ENCODE measurements at regions not wholly inside any gene's neighbourhood (a gene's known extent, or its start where the extent isn't known, plus 50 kb on each side); places are given as distances from the start of the nearest gene placed in this dataset.

- no peak for TF ChIP-seq CTCF (IDR thresholded peaks at IDR 0.05)
- TF ChIP-seq POLR2AphosphoS5 (IDR thresholded peaks at IDR 0.05; ENCODE audit: low read depth, low read length), result no peak
- TF ChIP-seq SIN3A (IDR thresholded peaks at IDR 0.05; ENCODE audit: borderline replicate concordance, insufficient read depth, low read depth, low read length), result no peak
- no peak for TF ChIP-seq TCF7L2 (IDR thresholded peaks at IDR 0.05; ENCODE audit: low read depth, low read length)
- TF ChIP-seq REST (IDR thresholded peaks at IDR 0.05; ENCODE audit: insufficient read depth in 1 of 2, low read depth in 2 of 2, low read length in 1 of 2), result no peak
- DNase-seq (ENCODE audit: low read depth, low spot score) (no peak), ATAC-seq (no peak)
- Histone ChIP-seq H3K9me3 (ENCODE audit: control insufficient read depth, insufficient read depth, low read depth, low read length) (no peaks in the 10 kb centered on the region), H3K36me3 (ENCODE audit: control insufficient read depth, insufficient read depth, low read length) (no peaks in the 10 kb centered on the region), H3K4me1 (ENCODE audit: control insufficient read depth, insufficient read depth, low read length) (no peaks in the 10 kb centered on the region), H3K27ac (ENCODE audit: low read length) (no peak overlapping the region), H3K4me3 (ENCODE audit: low read depth in 2 of 2, low read length in 2 of 2) (no peak overlapping the region), H3K27me3 (ENCODE audit: control insufficient read depth, insufficient read depth, low read length) (no peaks in the 10 kb centered on the region)
- no TSS peak for BruUV-seq (replicated peaks)
- ChIA-PET CTCF (no interaction called here), POLR2A (no interaction called here)
- in situ Hi-C loops (cut with HindIII; ENCODE audit: low pct_unique_long_range_greater_than_20kb, low sequenced_read_pairs) (no loop called here), intact Hi-C loops (cut with micrococcal nuclease; ENCODE audit: unreplicated experiment) (no loop called here)
Measured at GRCh38 chr1:191734321-191734720, 423.9 kb upstream of the RGS18 start.

- intact Hi-C loops (cut with micrococcal nuclease; ENCODE audit: unreplicated experiment), result no loop called here
- no peak for ATAC-seq
- TF ChIP-seq CTCF (IDR thresholded peaks at IDR 0.05) (no peak), SIN3A (IDR thresholded peaks at IDR 0.05; ENCODE audit: borderline replicate concordance, insufficient read depth, low read depth, low read length) (no peak), REST (IDR thresholded peaks at IDR 0.05; ENCODE audit: insufficient read depth in 1 of 2, low read depth in 2 of 2, low read length in 1 of 2) (no peak)
- H3K27me3 ChIP-seq (ENCODE audit: control insufficient read depth, insufficient read depth, low read length), result no peaks in the 10 kb centered on the region
- no peak overlapping the region for H3K27ac ChIP-seq (ENCODE audit: low read length)
- no peaks in the 10 kb centered on the region for H3K9me3 ChIP-seq (ENCODE audit: control insufficient read depth, insufficient read depth, low read depth, low read length)
- no peaks in the 10 kb centered on the region for H3K4me1 ChIP-seq (ENCODE audit: control insufficient read depth, insufficient read depth, low read length)
- no peak for DNase-seq (ENCODE audit: low read depth, low spot score)
- no TSS peak for BruUV-seq (replicated peaks)
- H3K4me3 ChIP-seq (ENCODE audit: low read depth in 2 of 2, low read length in 2 of 2), result no peak overlapping the region
- in situ Hi-C loops (cut with HindIII; ENCODE audit: low pct_unique_long_range_greater_than_20kb, low sequenced_read_pairs), result no loop called here
- H3K36me3 ChIP-seq (ENCODE audit: control insufficient read depth, insufficient read depth, low read length), result no peaks in the 10 kb centered on the region
- POLR2A ChIA-PET, result no interaction called here
- CTCF ChIA-PET, result no interaction called here
Measured at GRCh38 chr1:191739544-191739943, 418.7 kb upstream of the RGS18 start.
